ENCODE measurements at regions not wholly inside any gene's neighbourhood (a gene's known extent, or its start where the extent isn't known, plus 50 kb on each side); places are given as distances from the start of the nearest gene placed in this dataset.

GRCh38 chr2:105567996-105568494, 169.2 kb upstream of the FHL2 start (continued):
- TF ChIP-seq ZBTB33 (IDR thresholded peaks at IDR 0.05): no peak
- no peak for TF ChIP-seq GABPA (IDR thresholded peaks at IDR 0.05 in 1 of 2, conservative IDR thresholded peaks at IDR 0.05 in 1 of 2)
- TF ChIP-seq EGR1 (IDR thresholded peaks at IDR 0.05; ENCODE audit: low read depth in 2 of 2): no peak
- TF ChIP-seq HNF4A (conservative IDR thresholded peaks at IDR 0.05): no peak
- no peak for TF ChIP-seq FOXA2 (IDR thresholded peaks at IDR 0.05)

GRCh38 chr2:105563000-105563719, 164.3 kb upstream of the FHL2 start:
- 70% methylated on average over 8 of the region's 8 CpGs for WGBS
- no peak overlapping the region for H3K27ac ChIP-seq (ENCODE audit: low read depth in 1 of 2, low read length in 2 of 2)
- peaks cover 0 to 3% (median 1%) of the 10 kb centered on the region in 4 donors for H3K9me3 ChIP-seq (ENCODE audit: control insufficient read depth in 4 of 4, low read length in 3 of 4)
- peaks cover 0 to 8% (median 1%) of the 10 kb centered on the region in 4 donors for H3K27me3 ChIP-seq (ENCODE audit: control insufficient read depth in 4 of 4, insufficient read depth in 4 of 4, low read length in 3 of 4)
- no peak overlapping the region for H3K9ac ChIP-seq (ENCODE audit: low read depth in 1 of 2, low read length in 2 of 2)
- TF ChIP-seq HNF4A (conservative IDR thresholded peaks at IDR 0.05): no peak
- TF ChIP-seq TAF1 (conservative IDR thresholded peaks at IDR 0.05): no peak
- TF ChIP-seq, protein P1, sequence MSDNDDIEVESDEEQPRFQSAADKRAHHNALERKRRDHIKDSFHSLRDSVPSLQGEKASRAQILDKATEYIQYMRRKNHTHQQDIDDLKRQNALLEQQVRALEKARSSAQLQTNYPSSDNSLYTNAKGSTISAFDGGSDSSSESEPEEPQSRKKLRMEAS (IDR thresholded peaks at IDR 0.05): no peak
- TF ChIP-seq HNF4G (IDR thresholded peaks at IDR 0.05): no peak
- no peaks in the 10 kb centered on the region for H3K36me3 ChIP-seq (ENCODE audit: control insufficient read depth in 4 of 4, insufficient read depth in 3 of 4, low read depth in 1 of 4, low read length in 3 of 4)
- H3K4me3 ChIP-seq (ENCODE audit: low read depth in 1 of 3, low read length in 3 of 3): no peak overlapping the region
- no peak for DNase-seq (ENCODE audit: low spot score)
- H3K4me1 ChIP-seq (ENCODE audit: control insufficient read depth in 4 of 4, insufficient read depth in 4 of 4, low read length in 3 of 4): no peaks in the 10 kb centered on the region

GRCh38 chr2:105561401-105561800, 162.6 kb upstream of the FHL2 start:
- peaks cover 0 to 3% (median 1%) of the 10 kb centered on the region in 4 donors for H3K9me3 ChIP-seq (ENCODE audit: control insufficient read depth in 4 of 4, low read length in 3 of 4)
- 86% methylated on average over 9 of the region's 9 CpGs for WGBS
- no peak overlapping the region for H3K9ac ChIP-seq (ENCODE audit: low read depth in 1 of 2, low read length in 2 of 2)
- no peaks in the 10 kb centered on the region for H3K4me1 ChIP-seq (ENCODE audit: control insufficient read depth in 4 of 4, insufficient read depth in 4 of 4, low read length in 3 of 4)
- no peak for DNase-seq (ENCODE audit: low spot score)
- H3K27ac ChIP-seq (ENCODE audit: low read depth in 1 of 2, low read length in 2 of 2): no peak overlapping the region
- TF ChIP-seq HNF4G (IDR thresholded peaks at IDR 0.05) (no peak), SP1 (IDR thresholded peaks at IDR 0.05) (no peak), GABPA (IDR thresholded peaks at IDR 0.05 in 1 of 2, conservative IDR thresholded peaks at IDR 0.05 in 1 of 2) (no peak), FOXA2 (IDR thresholded peaks at IDR 0.05) (no peak), FOXA1 (IDR thresholded peaks at IDR 0.05) (no peak), TAF1 (conservative IDR thresholded peaks at IDR 0.05) (no peak), HNF4A (conservative IDR thresholded peaks at IDR 0.05) (no peak), RXRA (IDR thresholded peaks at IDR 0.05) (no peak), JUND (IDR thresholded peaks at IDR 0.05) (no peak), ATF3 (IDR thresholded peaks at IDR 0.05) (no peak), RAD21 (IDR thresholded peaks at IDR 0.05) (no peak), EGR1 (IDR thresholded peaks at IDR 0.05; ENCODE audit: low read depth in 2 of 2) (no peak), CTCF (IDR thresholded peaks at IDR 0.05; ENCODE audit: low read depth, low read length, missing input control) (no peak), NR2F2 (IDR thresholded peaks at IDR 0.05) (no peak), ZBTB33 (IDR thresholded peaks at IDR 0.05) (no peak)
- TF ChIP-seq, protein P2, sequence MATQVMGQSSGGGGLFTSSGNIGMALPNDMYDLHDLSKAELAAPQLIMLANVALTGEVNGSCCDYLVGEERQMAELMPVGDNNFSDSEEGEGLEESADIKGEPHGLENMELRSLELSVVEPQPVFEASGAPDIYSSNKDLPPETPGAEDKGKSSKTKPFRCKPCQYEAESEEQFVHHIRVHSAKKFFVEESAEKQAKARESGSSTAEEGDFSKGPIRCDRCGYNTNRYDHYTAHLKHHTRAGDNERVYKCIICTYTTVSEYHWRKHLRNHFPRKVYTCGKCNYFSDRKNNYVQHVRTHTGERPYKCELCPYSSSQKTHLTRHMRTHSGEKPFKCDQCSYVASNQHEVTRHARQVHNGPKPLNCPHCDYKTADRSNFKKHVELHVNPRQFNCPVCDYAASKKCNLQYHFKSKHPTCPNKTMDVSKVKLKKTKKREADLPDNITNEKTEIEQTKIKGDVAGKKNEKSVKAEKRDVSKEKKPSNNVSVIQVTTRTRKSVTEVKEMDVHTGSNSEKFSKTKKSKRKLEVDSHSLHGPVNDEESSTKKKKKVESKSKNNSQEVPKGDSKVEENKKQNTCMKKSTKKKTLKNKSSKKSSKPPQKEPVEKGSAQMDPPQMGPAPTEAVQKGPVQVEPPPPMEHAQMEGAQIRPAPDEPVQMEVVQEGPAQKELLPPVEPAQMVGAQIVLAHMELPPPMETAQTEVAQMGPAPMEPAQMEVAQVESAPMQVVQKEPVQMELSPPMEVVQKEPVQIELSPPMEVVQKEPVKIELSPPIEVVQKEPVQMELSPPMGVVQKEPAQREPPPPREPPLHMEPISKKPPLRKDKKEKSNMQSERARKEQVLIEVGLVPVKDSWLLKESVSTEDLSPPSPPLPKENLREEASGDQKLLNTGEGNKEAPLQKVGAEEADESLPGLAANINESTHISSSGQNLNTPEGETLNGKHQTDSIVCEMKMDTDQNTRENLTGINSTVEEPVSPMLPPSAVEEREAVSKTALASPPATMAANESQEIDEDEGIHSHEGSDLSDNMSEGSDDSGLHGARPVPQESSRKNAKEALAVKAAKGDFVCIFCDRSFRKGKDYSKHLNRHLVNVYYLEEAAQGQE (IDR thresholded peaks at IDR 0.05): no peak
- TF ChIP-seq, protein P1 (IDR thresholded peaks at IDR 0.05): no peak
- no peak overlapping the region for H3K4me3 ChIP-seq (ENCODE audit: low read depth in 1 of 3, low read length in 3 of 3)
- no peaks in the 10 kb centered on the region for H3K36me3 ChIP-seq (ENCODE audit: control insufficient read depth in 4 of 4, insufficient read depth in 3 of 4, low read depth in 1 of 4, low read length in 3 of 4)
- peaks cover 0 to 2% (median 0%) of the 10 kb centered on the region in 4 donors for H3K27me3 ChIP-seq (ENCODE audit: control insufficient read depth in 4 of 4, insufficient read depth in 4 of 4, low read length in 3 of 4)

Data from liver (tissue), 8 donors.